ENCODE measurements at regions not wholly inside any gene's neighbourhood (a gene's known extent, or its start where the extent isn't known, plus 50 kb on each side); places are given as distances from the start of the nearest gene placed in this dataset.

GRCh38 chr13:63345835-63346234 lies 1930.2 kb upstream of the PCDH20 start:
- H3K9me3 ChIP-seq (replicated peaks; ENCODE audit: control insufficient read depth, insufficient read depth, low read length): no peaks in the 10 kb centered on the region
- H4K20me1 ChIP-seq (replicated peaks; ENCODE audit: control insufficient read depth, extremely low read depth, insufficient read depth, low read length): no peaks in the 10 kb centered on the region
- FAIRE-seq (no peak), DNase-seq (ENCODE audit: low read depth, low spot score) (no peak)
- no peaks in the 10 kb centered on the region for H3K4me1 ChIP-seq (ENCODE audit: control insufficient read depth, extremely low read depth, insufficient read depth, low read length)
- intact Hi-C loops (cut with micrococcal nuclease): no loop called here
- H3K4me2 ChIP-seq (ENCODE audit: insufficient read depth, low read length): no peak overlapping the region
- dilution Hi-C loops (cut with MboI; ENCODE audit: extremely low pct_ligation_motif_present, low sequenced_read_pairs): no loop called here
- H3K9ac ChIP-seq (replicated peaks; ENCODE audit: extremely low read depth, insufficient read depth, low read length): no peak overlapping the region
- H3K4me3 ChIP-seq (replicated peaks in 1 of 3; ENCODE audit: insufficient read depth in 1 of 3, low read depth in 1 of 3, low read length in 3 of 3): no peak overlapping the region
- H3K36me3 ChIP-seq (ENCODE audit: control insufficient read depth in 2 of 2, extremely low read depth in 1 of 2, insufficient read depth in 2 of 2, low read length in 2 of 2): no peaks in the 10 kb centered on the region
- TF ChIP-seq GATA2 (IDR thresholded peaks at IDR 0.05; ENCODE audit: insufficient read depth, insufficient read length, low read depth, low read length) (no peak), POLR2AphosphoS5 (IDR thresholded peaks at IDR 0.05; ENCODE audit: insufficient read depth, low read depth, low read length) (no peak), FOS (IDR thresholded peaks at IDR 0.05; ENCODE audit: borderline replicate concordance, insufficient read depth, low read length) (no peak), EZH2 (IDR thresholded peaks at IDR 0.05; ENCODE audit: borderline replicate concordance, low read depth, low read length, severe bottlenecking) (no peak), MAX (IDR thresholded peaks at IDR 0.05; ENCODE audit: insufficient read depth, insufficient read length) (no peak), POLR2A (IDR thresholded peaks at IDR 0.05; ENCODE audit: low read depth, low read length) (no peak), CTCF (IDR thresholded peaks at IDR 0.05; ENCODE audit: extremely low read depth in 1 of 2, insufficient read depth in 1 of 2, low read depth in 1 of 2, low read length in 2 of 2) (no peak), JUN (IDR thresholded peaks at IDR 0.05; ENCODE audit: borderline replicate concordance, insufficient read depth, insufficient read length, low read depth) (no peak), MYC (IDR thresholded peaks at IDR 0.05; ENCODE audit: low read depth, low read length) (no peak)
- ChIA-PET CTCF (no interaction called here), POLR2A (no interaction called here)
- no peaks in the 10 kb centered on the region for H3K27me3 ChIP-seq (ENCODE audit: control insufficient read depth in 2 of 2, insufficient read depth in 2 of 2, low read length in 2 of 2)
- no TSS peak for BruUV-seq (replicated peaks)
- H3K79me2 ChIP-seq (ENCODE audit: control insufficient read depth, insufficient read depth, low read length): no peaks in the 10 kb centered on the region
- no peak overlapping the region for H3K27ac ChIP-seq (ENCODE audit: insufficient read depth, low read depth, low read length)
- no peaks in the 10 kb centered on the region for H3K9me1 ChIP-seq (replicated peaks; ENCODE audit: control insufficient read depth, extremely low read depth, insufficient read depth, low read length)
- no peak overlapping the region for H2AFZ ChIP-seq (ENCODE audit: low read depth, low read length)

Data from endothelial cell of umbilical vein (primary cell).